ENCODE measurements at regions not wholly inside any gene's neighbourhood (a gene's known extent, or its start where the extent isn't known, plus 50 kb on each side); places are given as distances from the start of the nearest gene placed in this dataset.

GRCh38 chr11:11076879-11077278 is 219.0 kb upstream of the ZBED5 start:
- no peak for DNase-seq (ENCODE audit: low read depth)

GRCh38 chr11:11076276-11076675 is 218.4 kb upstream of the ZBED5 start:
- no peak for DNase-seq (ENCODE audit: low read depth)

GRCh38 chr11:11075515-11076171 is 217.8 kb upstream of the ZBED5 start:
- no peak for DNase-seq (ENCODE audit: low read depth)

GRCh38 chr11:11074686-11075335 is 217.0 kb upstream of the ZBED5 start:
- DNase-seq (ENCODE audit: low read depth) = no peak

- no peak for DNase-seq (ENCODE audit: low read depth)
Observed at GRCh38 chr11:11073996-11074395, 216.1 kb upstream of the ZBED5 start.

- DNase-seq (ENCODE audit: low read depth) = no peak
Observed at GRCh38 chr11:11072067-11072466, 214.2 kb upstream of the ZBED5 start.

- DNase-seq (ENCODE audit: low read depth) = no peak
Observed at GRCh38 chr11:11071486-11071885, 213.6 kb upstream of the ZBED5 start.

GRCh38 chr11:11070976-11071375 is 213.1 kb upstream of the ZBED5 start:
- DNase-seq (ENCODE audit: low read depth) = no peak

GRCh38 chr11:11069841-11070835 is 212.3 kb upstream of the ZBED5 start:
- no peak for DNase-seq (ENCODE audit: low read depth)

- no peak for DNase-seq (ENCODE audit: low read depth)
Observed at GRCh38 chr11:11068113-11068512, 210.3 kb upstream of the ZBED5 start.

- DNase-seq (ENCODE audit: low read depth) = no peak
Observed at GRCh38 chr11:11065396-11065795, 207.5 kb upstream of the ZBED5 start.

- no peak for DNase-seq (ENCODE audit: low read depth)
Observed at GRCh38 chr11:11057472-11057854, 199.6 kb upstream of the ZBED5 start.

GRCh38 chr11:11056749-11057471 is 199.1 kb upstream of the ZBED5 start:
- DNase-seq (ENCODE audit: low read depth) = no peak

- no peak for DNase-seq (ENCODE audit: low read depth)
Observed at GRCh38 chr11:11056316-11056715, 198.5 kb upstream of the ZBED5 start.

GRCh38 chr11:11047851-11048610 is 190.2 kb upstream of the ZBED5 start:
- no peak for DNase-seq (ENCODE audit: low read depth)

- no peak for DNase-seq (ENCODE audit: low read depth)
Observed at GRCh38 chr11:11046781-11047180, 188.9 kb upstream of the ZBED5 start.

- no peak for DNase-seq (ENCODE audit: low read depth)
Observed at GRCh38 chr11:11045156-11045930, 187.5 kb upstream of the ZBED5 start.

- no peak for DNase-seq (ENCODE audit: low read depth)
Observed at GRCh38 chr11:11044137-11044855, 186.4 kb upstream of the ZBED5 start.

GRCh38 chr11:11043721-11044120 is 185.9 kb upstream of the ZBED5 start:
- DNase-seq (ENCODE audit: low read depth) = no peak
